MM.1S (cell line): ENCODE measurements at regions not wholly inside any gene's neighbourhood (a gene's known extent, or its start where the extent isn't known, plus 50 kb on each side); places are given as distances from the start of the nearest gene placed in this dataset.

ENCODE experiments used
- DNase-seq: peaks from one replicate; pipeline ENCODE4 v3.0.0-alpha.2; 2015
- H2AFZ ChIP-seq: fragments of 300-600 bp; sonication (generic); 2 replicates; pipeline ENCODE4 v1.6.0; 2016; ENCODE audit warnings: antibody characterized with exemption, low read length
- H3F3A ChIP-seq: fragments of 300-600 bp; sonication (generic); 2 replicates; pipeline ENCODE4 v1.6.1; 2016; ENCODE audit warnings: mild to moderate bottlenecking, antibody characterized with exemption, low read length, moderate library complexity, mixed read lengths; ENCODE audit not compliant: insufficient read depth
- H3K27ac ChIP-seq: fragments of 300-600 bp; sonication (generic); 2 replicates; pipeline ENCODE4 v1.5.1; 2016; ENCODE audit warnings: mild to moderate bottlenecking, low read length
- H3K27me3 ChIP-seq: fragments of 300-600 bp; sonication (generic); replicated peaks from 2 replicates; pipeline ENCODE4 v1.6.0; 2016; ENCODE audit warnings: low read length; ENCODE audit not compliant: insufficient read depth
- H3K36me3 ChIP-seq: fragments of 300-600 bp; sonication (generic); replicated peaks from 2 replicates; pipeline ENCODE4 v1.6.1; 2016; ENCODE audit warnings: mild to moderate bottlenecking, low read length, mixed read lengths; ENCODE audit not compliant: insufficient read depth
- H3K4me1 ChIP-seq: fragments of 300-600 bp; sonication (generic); 2 replicates; pipeline ENCODE4 v1.6.1; 2016; ENCODE audit warnings: low read length, mixed read lengths
- H3K4me2 ChIP-seq: fragments of 300-600 bp; sonication (generic); 2 replicates; pipeline ENCODE4 v1.6.0; 2016; ENCODE audit warnings: low read depth, low read length
- H3K4me3 ChIP-seq: fragments of 300-600 bp; sonication (generic); 2 replicates; pipeline ENCODE4 v1.5.1; 2016; ENCODE audit warnings: low read length, mixed read lengths
- H3K79me2 ChIP-seq: fragments of 300-600 bp; sonication (generic); 2 replicates; pipeline ENCODE4 v1.6.1; 2016; ENCODE audit warnings: mixed run types, low read length, mixed read lengths
- H3K9ac ChIP-seq: fragments of 300-600 bp; sonication (generic); 2 replicates; pipeline ENCODE4 v1.6.1; 2016; ENCODE audit warnings: low read length, mixed read lengths
- H3K9me2 ChIP-seq: fragments of 300-600 bp; sonication (generic); replicated peaks from 2 replicates; pipeline ENCODE4 v1.6.1; 2016; ENCODE audit warnings: mild to moderate bottlenecking, low read length, mixed read lengths; ENCODE audit not compliant: insufficient read depth
- H3K9me3 ChIP-seq: fragments of 300-600 bp; sonication (generic); replicated peaks from 2 replicates; pipeline ENCODE4 v1.6.1; 2016; ENCODE audit warnings: mild to moderate bottlenecking, low read length, mixed read lengths; ENCODE audit not compliant: insufficient read depth
- H4K20me1 ChIP-seq: fragments of 300-600 bp; sonication (generic); 2 replicates; pipeline ENCODE4 v1.6.1; 2016; ENCODE audit warnings: mild to moderate bottlenecking, low read length, moderate library complexity, mixed read lengths; ENCODE audit not compliant: insufficient read depth
- CTCF ChIP-seq: fragments of 300-600 bp; sonication (generic); IDR thresholded peaks from 2 replicates; pipeline ENCODE4 v1.5.1; 2016; ENCODE audit warnings: antibody characterized with exemption, low read length, mixed read lengths
- EZH2 ChIP-seq: fragments of 300-600 bp; sonication (generic); optimal IDR thresholded peaks from 2 replicates; pipeline ENCODE3; 2017; ENCODE audit warnings: low read depth, mild to moderate bottlenecking, antibody characterized with exemption, low read length, mixed read lengths
- EZH2phosphoT487 ChIP-seq: fragments of 300-600 bp; sonication (generic); IDR thresholded peaks from 2 replicates; pipeline ENCODE4 v1.6.1; 2018; ENCODE audit warnings: antibody characterized with exemption, low read length

GRCh38 chr3:22759636-22760310 is 443.4 kb upstream of the UBE2E2 start:
- no peaks in the 10 kb centered on the region for H3K4me1 ChIP-seq
- TF ChIP-seq EZH2phosphoT487 (no peak), CTCF (no peak), EZH2 (no peak)

GRCh38 chr3:22765679-22766078 is 437.4 kb upstream of the UBE2E2 start:
- Histone ChIP-seq H4K20me1 (no peaks in the 10 kb centered on the region), H3K4me1 (no peaks in the 10 kb centered on the region), H3K27ac (no peak overlapping the region), H3K9me3 (no peaks in the 10 kb centered on the region), H3F3A (no peaks in the 10 kb centered on the region), H3K4me3 (no peak overlapping the region), H3K9me2 (no peaks in the 10 kb centered on the region), H3K4me2 (no peak overlapping the region), H2AFZ (no peak overlapping the region), H3K27me3 (no peaks in the 10 kb centered on the region), H3K36me3 (no peaks in the 10 kb centered on the region), H3K79me2 (no peaks in the 10 kb centered on the region), H3K9ac (no peak overlapping the region)
- TF ChIP-seq EZH2, result no peak
- no peak for TF ChIP-seq CTCF
- DNase-seq, result no peak

More at GRCh38 chr3:22759636-22760310, 443.4 kb upstream of the UBE2E2 start:
- Histone ChIP-seq H3K36me3 (no peaks in the 10 kb centered on the region), H3K9me2 (no peaks in the 10 kb centered on the region), H2AFZ (no peak overlapping the region), H4K20me1 (no peaks in the 10 kb centered on the region), H3K27me3 (no peaks in the 10 kb centered on the region), H3K9me3 (no peaks in the 10 kb centered on the region), H3K4me3 (no peak overlapping the region), H3K9ac (no peak overlapping the region), H3K79me2 (no peaks in the 10 kb centered on the region), H3K4me2 (no peak overlapping the region), H3K27ac (no peak overlapping the region), H3F3A (no peaks in the 10 kb centered on the region)
- no peak for DNase-seq

- H3K79me2 ChIP-seq, result no peaks in the 10 kb centered on the region
- no peak overlapping the region for H3K9ac ChIP-seq
- no peaks in the 10 kb centered on the region for H3K9me3 ChIP-seq
- H3K4me3 ChIP-seq, result no peak overlapping the region
- no peaks in the 10 kb centered on the region for H3K9me2 ChIP-seq
- H3F3A ChIP-seq, result peaks cover 15% of the 10 kb centered on the region
- H2AFZ ChIP-seq, result no peak overlapping the region
- no peak overlapping the region for H3K4me2 ChIP-seq
- H3K4me1 ChIP-seq, result peaks cover 25% of the 10 kb centered on the region
- H4K20me1 ChIP-seq, result no peaks in the 10 kb centered on the region
- DNase-seq, result no peak
- TF ChIP-seq CTCF (no peak), EZH2phosphoT487 (no peak), EZH2 (no peak)
- no peaks in the 10 kb centered on the region for H3K36me3 ChIP-seq
- H3K27ac ChIP-seq, result no peak overlapping the region
- H3K27me3 ChIP-seq, result no peaks in the 10 kb centered on the region
These were observed 425.3 kb upstream of the UBE2E2 start for GRCh38 chr3:22777834-22778233.
